ENCODE measurements at regions not wholly inside any gene's neighbourhood (a gene's known extent, or its start where the extent isn't known, plus 50 kb on each side); places are given as distances from the start of the nearest gene placed in this dataset.

- ATAC-seq (no peak), DNase-seq (ENCODE audit: low read depth, low spot score) (no peak), FAIRE-seq (no peak)
- no peaks in the 10 kb centered on the region for H3K36me3 ChIP-seq (ENCODE audit: control insufficient read depth in 2 of 2, insufficient read depth in 2 of 2, low read length in 1 of 2)
- no peaks in the 10 kb centered on the region for H3K4me1 ChIP-seq (ENCODE audit: control insufficient read depth, insufficient read depth, low read length)
- H3K4me3 ChIP-seq = no peak overlapping the region
- BruUV-seq (replicated peaks) = no TSS peak
- no peaks in the 10 kb centered on the region for H3K9me3 ChIP-seq (replicated peaks; ENCODE audit: control insufficient read depth, insufficient read depth, low read length)
- no peak overlapping the region for H3K9ac ChIP-seq (ENCODE audit: control insufficient read depth, insufficient read depth, low read length)
- no peaks in the 10 kb centered on the region for H4K20me1 ChIP-seq (ENCODE audit: control insufficient read depth, insufficient read depth)
- no peak overlapping the region for H3K27ac ChIP-seq (ENCODE audit: control insufficient read depth, insufficient read depth)
- peaks cover 0 to 2% of the 10 kb centered on the region in 2 experiments; a peak in 1 of 4 replicates for H3K27me3 ChIP-seq (replicated peaks in 1 of 2; ENCODE audit: control insufficient read depth in 2 of 2, insufficient read depth in 2 of 2, low read length in 1 of 2)
- intact Hi-C loops (cut with micrococcal nuclease; ENCODE audit: unreplicated experiment) = no loop called here
- ChIA-PET CTCF (interaction anchor here (1.5 to 2.4 kb wide), 2 partner anchors 9 to 12 kb away, joined by 3 to 8 read pairs; no protein-coding TSS in a partner anchor), SMC1A (ENCODE audit: uncharacterized antibody, unreplicated experiment) (no interaction called here), RAD21 (ENCODE audit: unreplicated experiment) (no interaction called here), POLR2A (no interaction called here)
- in situ Hi-C loops (cut with MboI) = no loop called here
- no peak overlapping the region for H3K4me2 ChIP-seq (ENCODE audit: control insufficient read depth, insufficient read depth)
- no peak overlapping the region for H2AFZ ChIP-seq (ENCODE audit: control insufficient read depth, low read depth, low read length)
- TF ChIP-seq PRDM15 (CRISPR knock-in tag; IDR thresholded peaks at IDR 0.05) = no peak
- TF ChIP-seq CUX1 (IDR thresholded peaks at IDR 0.05; ENCODE audit: insufficient replicate concordance, low read depth, low read length) = no peak
- no peak for TF ChIP-seq EP300 (IDR thresholded peaks at IDR 0.05; ENCODE audit: borderline replicate concordance in 1 of 2, control insufficient read depth in 1 of 2, low read depth in 2 of 2, low read length in 2 of 2)
- no peak for TF ChIP-seq PAX8 (IDR thresholded peaks at IDR 0.05)
- TF ChIP-seq IKZF1 (conservative IDR thresholded peaks at IDR 0.05) = no peak
- no peak for TF ChIP-seq ZNF592 (IDR thresholded peaks at IDR 0.05)
- TF ChIP-seq PML (IDR thresholded peaks at IDR 0.05; ENCODE audit: low read length) = no peak
- no peak for TF ChIP-seq POLR2AphosphoS2 (IDR thresholded peaks at IDR 0.05; ENCODE audit: low read depth, low read length)
- TF ChIP-seq NRF1 (conservative IDR thresholded peaks at IDR 0.05; ENCODE audit: low read depth, low read length) = no peak
- TF ChIP-seq HDAC2 (IDR thresholded peaks at IDR 0.05) = no peak
- no peak for TF ChIP-seq RELA (IDR thresholded peaks at IDR 0.05; ENCODE audit: borderline replicate concordance, partially characterized antibody)
- no peak for TF ChIP-seq CREM (IDR thresholded peaks at IDR 0.05; ENCODE audit: low read depth)
- no peak for TF ChIP-seq ZNF217 (IDR thresholded peaks at IDR 0.05)
- no peaks in the 10 kb centered on the region for H3K79me2 ChIP-seq (ENCODE audit: control insufficient read depth, insufficient read depth, low read length)
Observed at GRCh38 chr2:181755181-181755580, 74.9 kb upstream of the NEUROD1 start.

Data from GM12878 (cell line).